ENCODE measurements at regions not wholly inside any gene's neighbourhood (a gene's known extent, or its start where the extent isn't known, plus 50 kb on each side); places are given as distances from the start of the nearest gene placed in this dataset.

DNA sequence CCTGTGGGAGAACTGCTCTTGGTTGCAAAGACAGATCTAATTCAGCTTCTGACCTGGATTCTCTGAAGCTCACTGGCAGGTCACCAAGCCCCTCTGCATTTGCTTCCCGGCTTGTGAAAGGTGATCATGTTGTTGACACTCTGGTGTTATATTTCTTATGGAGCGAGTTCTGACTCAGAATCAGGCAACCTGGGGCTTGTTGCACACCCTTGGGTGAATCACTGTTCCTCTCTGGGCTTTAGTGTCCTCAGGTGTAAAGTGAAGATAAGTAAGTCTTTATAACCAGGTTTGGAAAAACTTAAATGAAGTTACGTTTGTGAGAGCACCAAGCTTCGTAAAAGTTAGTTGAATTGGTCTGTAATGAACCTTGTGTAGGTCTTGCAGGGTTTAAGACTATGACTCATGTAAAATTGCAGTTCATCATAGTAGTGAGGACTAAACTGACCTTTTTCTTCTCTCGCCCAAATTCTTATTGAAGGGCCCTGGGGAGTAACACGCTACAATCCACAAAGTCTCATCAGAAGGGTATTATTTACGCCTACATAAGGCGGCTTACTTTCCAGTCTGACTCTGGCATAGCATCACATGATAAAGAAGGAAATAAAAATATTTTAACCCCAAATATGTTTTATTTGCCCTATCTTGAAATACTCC, 218.6 kb downstream of the TMEM38B start:
- Histone ChIP-seq H3K36me3 (no peaks in the 10 kb centered on the region), H3K9me3 (no peaks in the 10 kb centered on the region), H3K4me3 (no peak overlapping the region), H3K27ac (no peak overlapping the region), H3K27me3 (no peaks in the 10 kb centered on the region), H3K4me1 (peaks cover 0 to 13% (median 0%) of the 10 kb centered on the region in 3 donors)
- 77 to 87% methylated on average over 6 to 8 of the region's 8 CpGs for WGBS, 2 donors (ENCODE audit: low coverage in 1 of 2)
- no peak for TF ChIP-seq EP300 (IDR thresholded peaks at IDR 0.05)
- TF ChIP-seq, protein P1, sequence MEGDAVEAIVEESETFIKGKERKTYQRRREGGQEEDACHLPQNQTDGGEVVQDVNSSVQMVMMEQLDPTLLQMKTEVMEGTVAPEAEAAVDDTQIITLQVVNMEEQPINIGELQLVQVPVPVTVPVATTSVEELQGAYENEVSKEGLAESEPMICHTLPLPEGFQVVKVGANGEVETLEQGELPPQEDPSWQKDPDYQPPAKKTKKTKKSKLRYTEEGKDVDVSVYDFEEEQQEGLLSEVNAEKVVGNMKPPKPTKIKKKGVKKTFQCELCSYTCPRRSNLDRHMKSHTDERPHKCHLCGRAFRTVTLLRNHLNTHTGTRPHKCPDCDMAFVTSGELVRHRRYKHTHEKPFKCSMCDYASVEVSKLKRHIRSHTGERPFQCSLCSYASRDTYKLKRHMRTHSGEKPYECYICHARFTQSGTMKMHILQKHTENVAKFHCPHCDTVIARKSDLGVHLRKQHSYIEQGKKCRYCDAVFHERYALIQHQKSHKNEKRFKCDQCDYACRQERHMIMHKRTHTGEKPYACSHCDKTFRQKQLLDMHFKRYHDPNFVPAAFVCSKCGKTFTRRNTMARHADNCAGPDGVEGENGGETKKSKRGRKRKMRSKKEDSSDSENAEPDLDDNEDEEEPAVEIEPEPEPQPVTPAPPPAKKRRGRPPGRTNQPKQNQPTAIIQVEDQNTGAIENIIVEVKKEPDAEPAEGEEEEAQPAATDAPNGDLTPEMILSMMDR (IDR thresholded peaks at IDR 0.05), result no peak
- TF ChIP-seq POLR2A (IDR thresholded peaks at IDR 0.05), result no peak
- no peak for TF ChIP-seq POLR2AphosphoS5 (IDR thresholded peaks at IDR 0.05)
- no peak for ATAC-seq

DNA sequence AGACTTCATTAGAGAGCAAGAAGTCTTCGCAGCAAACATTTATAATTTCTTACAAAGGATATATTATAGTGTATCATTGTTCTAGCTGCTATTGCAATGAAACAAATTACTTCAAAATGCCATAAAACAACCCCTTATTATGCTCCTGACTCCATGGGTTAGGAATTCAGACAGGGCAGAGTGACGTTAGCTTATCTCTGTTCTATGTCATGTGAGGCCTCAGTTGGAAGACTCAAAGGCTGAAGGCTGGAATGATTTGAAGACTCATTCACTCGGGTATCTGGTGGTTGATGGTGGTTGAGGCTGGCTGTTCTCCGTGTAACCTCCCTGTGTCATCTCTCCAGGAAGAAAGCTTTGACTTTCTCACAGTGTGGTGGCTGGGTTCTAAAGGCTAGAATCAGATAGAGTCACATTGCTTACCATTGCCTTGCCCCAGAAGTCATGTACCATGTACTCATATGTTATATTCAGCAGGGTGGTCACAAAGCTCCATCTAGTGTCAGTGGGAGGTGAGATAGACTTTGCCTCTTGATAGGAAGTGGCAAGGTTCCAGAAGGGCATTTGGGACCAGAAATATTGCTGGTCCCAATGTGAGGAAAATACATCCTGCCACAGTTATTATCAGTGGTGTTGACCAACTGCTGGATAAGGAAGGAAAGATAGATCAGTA, 226.9 kb downstream of the TMEM38B start:
- no peak for TF ChIP-seq POLR2AphosphoS5 (IDR thresholded peaks at IDR 0.05)
- no peak for TF ChIP-seq POLR2A (IDR thresholded peaks at IDR 0.05)
- H3K9me3 ChIP-seq, result no peaks in the 10 kb centered on the region

GRCh38 chr9:105928416-105928815, 234.1 kb downstream of the TMEM38B start:
- no peak overlapping the region for H3K27ac ChIP-seq
- 57 to 75% methylated on average over 1 to 2 of the region's 2 CpGs for WGBS, 2 donors (ENCODE audit: low coverage in 1 of 2)
- peaks cover 0 to 3% (median 0%) of the 10 kb centered on the region in 3 donors for H3K9me3 ChIP-seq
- no peaks in the 10 kb centered on the region for H3K36me3 ChIP-seq
- H3K27me3 ChIP-seq, result no peaks in the 10 kb centered on the region
- no peaks in the 10 kb centered on the region for H3K4me1 ChIP-seq
- TF ChIP-seq EP300 (IDR thresholded peaks at IDR 0.05) (no peak), POLR2A (IDR thresholded peaks at IDR 0.05) (no peak), POLR2AphosphoS5 (IDR thresholded peaks at IDR 0.05) (no peak)
- TF ChIP-seq, protein P1 (IDR thresholded peaks at IDR 0.05), result no peak
- ATAC-seq, result no peak
- H3K4me3 ChIP-seq, result no peak overlapping the region

More for the DNA sequence above, 226.9 kb downstream of the TMEM38B start:
- no peaks in the 10 kb centered on the region for H3K36me3 ChIP-seq
- H3K4me3 ChIP-seq, result no peak overlapping the region
- H3K4me1 ChIP-seq, result no peaks in the 10 kb centered on the region
- no peaks in the 10 kb centered on the region for H3K27me3 ChIP-seq
- WGBS, 2 donors (ENCODE audit: low coverage in 1 of 2), result 48 to 55% methylated on average over 4 of the region's 4 CpGs
- H3K27ac ChIP-seq, result no peak overlapping the region
- ATAC-seq, result no peak

- Histone ChIP-seq H3K27me3 (no peaks in the 10 kb centered on the region), H3K4me1 (no peaks in the 10 kb centered on the region), H3K9me3 (peaks cover 0 to 6% (median 0%) of the 10 kb centered on the region in 3 donors), H3K36me3 (no peaks in the 10 kb centered on the region), H3K27ac (no peak overlapping the region), H3K4me3 (no peak overlapping the region)
- 21 to 32% methylated on average over 2 to 5 of the region's 5 CpGs for WGBS, 2 donors (ENCODE audit: low coverage in 1 of 2)
- TF ChIP-seq EP300 (IDR thresholded peaks at IDR 0.05), result no peak
- TF ChIP-seq, protein P1 (IDR thresholded peaks at IDR 0.05), result no peak
- no peak for TF ChIP-seq POLR2AphosphoS5 (IDR thresholded peaks at IDR 0.05)
- no peak for TF ChIP-seq POLR2A (IDR thresholded peaks at IDR 0.05)
- no peak for ATAC-seq
These were observed 235.8 kb downstream of the TMEM38B start for GRCh38 chr9:105930011-105930627.

DNA sequence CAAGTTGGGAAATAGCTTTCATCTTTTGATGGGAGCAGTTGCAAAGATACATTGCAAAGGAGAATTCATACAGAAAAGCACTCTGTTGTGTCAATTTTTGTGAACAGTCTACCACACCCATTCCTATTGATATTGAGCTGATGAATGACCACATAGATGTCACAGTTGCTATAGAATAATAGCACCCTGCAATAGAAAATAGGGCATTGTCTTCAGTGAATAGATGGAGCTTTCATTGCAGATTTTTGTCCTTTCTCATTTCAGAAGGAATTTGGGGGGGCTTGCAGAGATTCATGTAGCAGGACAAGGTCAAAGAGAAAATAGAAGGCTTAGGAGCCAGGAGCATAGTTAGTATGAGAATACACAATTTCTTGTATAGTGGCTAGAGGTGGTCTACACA, 237.9 kb downstream of the TMEM38B start:
- TF ChIP-seq POLR2AphosphoS5 (IDR thresholded peaks at IDR 0.05) (no peak), POLR2A (IDR thresholded peaks at IDR 0.05) (no peak), EP300 (IDR thresholded peaks at IDR 0.05) (no peak)
- TF ChIP-seq, protein P1 (IDR thresholded peaks at IDR 0.05), result no peak
- Histone ChIP-seq H3K9me3 (peaks cover 0 to 6% (median 0%) of the 10 kb centered on the region in 3 donors), H3K27ac (no peak overlapping the region), H3K4me3 (no peak overlapping the region), H3K4me1 (no peaks in the 10 kb centered on the region), H3K36me3 (no peaks in the 10 kb centered on the region), H3K27me3 (no peaks in the 10 kb centered on the region)
- ATAC-seq, result no peak
